ENCODE measurements at regions not wholly inside any gene's neighbourhood (a gene's known extent, or its start where the extent isn't known, plus 50 kb on each side); places are given as distances from the start of the nearest gene placed in this dataset.

DNA sequence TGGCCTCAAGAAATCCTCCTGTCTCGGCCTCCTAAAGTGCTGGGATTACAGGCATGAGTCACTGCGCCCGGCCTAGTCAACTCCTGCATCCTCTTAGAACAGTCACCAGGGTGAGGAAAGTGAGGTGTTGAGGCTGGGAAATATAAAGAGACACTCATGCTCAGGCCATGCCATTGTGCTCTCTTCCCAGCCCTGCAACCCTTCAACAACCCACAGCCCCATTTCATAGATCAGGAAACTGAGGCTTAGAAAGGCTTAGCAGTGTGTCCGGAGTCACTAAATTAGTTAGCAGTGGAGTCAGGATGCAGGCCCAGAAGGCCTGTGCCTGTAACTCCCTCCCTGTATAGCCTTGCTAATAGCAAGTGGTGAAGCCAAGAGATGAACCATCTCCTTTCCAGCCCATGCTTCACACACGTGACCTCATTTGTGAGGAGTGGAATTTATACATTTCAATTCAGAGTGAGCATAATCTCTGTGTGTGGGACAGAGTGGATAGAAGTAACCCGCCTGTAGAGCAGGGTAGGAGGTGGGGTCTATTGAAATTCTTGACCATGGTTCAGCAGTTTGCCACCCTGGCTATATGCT lies 51.7 kb upstream of the USP3 start:
- Histone ChIP-seq H3K36me3 (no peaks in the 10 kb centered on the region), H3K27me3 (peaks cover 0 to 4% of the 10 kb centered on the region in 2 donors), H3K4me3 (no peak overlapping the region), H3K9me3 (no peaks in the 10 kb centered on the region), H3K27ac (no peak overlapping the region), H3K4me1 (no peaks in the 10 kb centered on the region)
- TF ChIP-seq, protein P1, sequence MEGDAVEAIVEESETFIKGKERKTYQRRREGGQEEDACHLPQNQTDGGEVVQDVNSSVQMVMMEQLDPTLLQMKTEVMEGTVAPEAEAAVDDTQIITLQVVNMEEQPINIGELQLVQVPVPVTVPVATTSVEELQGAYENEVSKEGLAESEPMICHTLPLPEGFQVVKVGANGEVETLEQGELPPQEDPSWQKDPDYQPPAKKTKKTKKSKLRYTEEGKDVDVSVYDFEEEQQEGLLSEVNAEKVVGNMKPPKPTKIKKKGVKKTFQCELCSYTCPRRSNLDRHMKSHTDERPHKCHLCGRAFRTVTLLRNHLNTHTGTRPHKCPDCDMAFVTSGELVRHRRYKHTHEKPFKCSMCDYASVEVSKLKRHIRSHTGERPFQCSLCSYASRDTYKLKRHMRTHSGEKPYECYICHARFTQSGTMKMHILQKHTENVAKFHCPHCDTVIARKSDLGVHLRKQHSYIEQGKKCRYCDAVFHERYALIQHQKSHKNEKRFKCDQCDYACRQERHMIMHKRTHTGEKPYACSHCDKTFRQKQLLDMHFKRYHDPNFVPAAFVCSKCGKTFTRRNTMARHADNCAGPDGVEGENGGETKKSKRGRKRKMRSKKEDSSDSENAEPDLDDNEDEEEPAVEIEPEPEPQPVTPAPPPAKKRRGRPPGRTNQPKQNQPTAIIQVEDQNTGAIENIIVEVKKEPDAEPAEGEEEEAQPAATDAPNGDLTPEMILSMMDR (IDR thresholded peaks at IDR 0.05) = no peak
- DNase-seq = peak in 1 of 2 donors; percentile 10
- intact Hi-C loops (cut with DNase I; ENCODE audit: low total_unique reads) = no loop called here

GRCh38 chr15:63453186-63453905 lies 51.0 kb upstream of the USP3 start:
- H3K27ac ChIP-seq = no peak overlapping the region
- H3K27me3 ChIP-seq = peaks cover 0 to 4% of the 10 kb centered on the region in 2 donors
- no peaks in the 10 kb centered on the region for H3K4me1 ChIP-seq
- no peaks in the 10 kb centered on the region for H3K9me3 ChIP-seq
- TF ChIP-seq, protein P1 (IDR thresholded peaks at IDR 0.05) = no peak
- H3K4me3 ChIP-seq = no peak overlapping the region
- intact Hi-C loops (cut with DNase I; ENCODE audit: low total_unique reads) = no loop called here
- peak in 1 of 2 donors; percentile 28 for DNase-seq
- H3K36me3 ChIP-seq = no peaks in the 10 kb centered on the region

DNA sequence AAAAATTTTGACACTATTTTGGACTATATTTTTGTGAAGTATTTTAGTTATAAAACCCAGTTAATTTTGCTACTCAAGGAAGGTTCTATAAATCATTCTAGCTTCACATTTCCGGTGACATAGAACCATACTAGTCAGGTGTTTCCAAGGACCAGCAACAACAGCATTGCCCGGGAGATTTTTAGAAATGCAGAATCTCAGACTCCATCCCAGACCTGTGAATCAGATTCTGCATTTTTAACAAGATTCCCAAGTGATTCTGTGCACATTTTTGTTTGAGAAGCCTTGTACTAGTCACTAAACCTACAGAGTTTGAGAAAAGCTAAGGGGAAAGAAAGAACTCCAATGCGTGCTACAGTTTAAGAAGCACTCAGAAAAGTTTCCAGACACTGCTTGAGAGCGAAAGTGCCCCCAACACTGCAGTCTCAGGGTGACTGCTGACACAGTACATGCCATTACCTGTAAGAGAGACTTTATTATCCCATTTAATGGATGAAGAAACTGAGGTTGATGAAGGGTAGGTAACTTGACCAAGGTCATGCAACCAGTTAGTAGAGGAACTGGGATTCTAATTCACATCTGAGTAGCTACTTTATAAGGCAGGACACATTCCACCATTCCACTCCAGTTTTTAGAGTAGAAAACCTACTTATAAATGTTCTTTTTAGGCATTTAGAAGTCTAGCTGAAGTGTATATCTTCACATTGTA lies 49.7 kb upstream of the USP3 start:
- TF ChIP-seq, protein P1 (IDR thresholded peaks at IDR 0.05) = no peak
- H3K9me3 ChIP-seq = no peaks in the 10 kb centered on the region
- no peak for DNase-seq
- intact Hi-C loops (cut with DNase I; ENCODE audit: low total_unique reads) = no loop called here
- H3K36me3 ChIP-seq = no peaks in the 10 kb centered on the region
- no peaks in the 10 kb centered on the region for H3K4me1 ChIP-seq
- no peak overlapping the region for H3K27ac ChIP-seq
- H3K27me3 ChIP-seq = peaks cover 0 to 4% of the 10 kb centered on the region in 2 donors
- no peak overlapping the region for H3K4me3 ChIP-seq
